ENCODE measurements at regions not wholly inside any gene's neighbourhood (a gene's known extent, or its start where the extent isn't known, plus 50 kb on each side); places are given as distances from the start of the nearest gene placed in this dataset.

- no peak for DNase-seq (ENCODE audit: low spot score)
- in situ Hi-C loops (cut with MboI; ENCODE audit: low pct_unique_long_range_greater_than_20kb, low sequenced_read_pairs, unreplicated experiment), result no loop called here
- TF ChIP-seq CTCF (IDR thresholded peaks at IDR 0.05; ENCODE audit: extremely low read depth, insufficient read depth, missing control alignments), result no peak
Observed at GRCh38 chr12:97616946-97617345, 154.3 kb downstream of the RMST start.

- no peak for TF ChIP-seq CTCF (IDR thresholded peaks at IDR 0.05; ENCODE audit: extremely low read depth, insufficient read depth, missing control alignments)
- in situ Hi-C loops (cut with MboI; ENCODE audit: low pct_unique_long_range_greater_than_20kb, low sequenced_read_pairs, unreplicated experiment), result no loop called here
Observed at GRCh38 chr12:97628962-97629361, 166.4 kb downstream of the RMST start.

GRCh38 chr12:97629382-97629781, 166.8 kb downstream of the RMST start:
- no peak for TF ChIP-seq CTCF (IDR thresholded peaks at IDR 0.05; ENCODE audit: extremely low read depth, insufficient read depth, missing control alignments)
- in situ Hi-C loops (cut with MboI; ENCODE audit: low pct_unique_long_range_greater_than_20kb, low sequenced_read_pairs, unreplicated experiment), result no loop called here
- DNase-seq (ENCODE audit: low spot score), result no peak

More at GRCh38 chr12:97628962-97629361, 166.4 kb downstream of the RMST start:
- DNase-seq (ENCODE audit: low spot score), result no peak

GRCh38 chr12:97630356-97630755, 167.8 kb downstream of the RMST start:
- no peak for DNase-seq (ENCODE audit: low spot score)
- no peak for TF ChIP-seq CTCF (IDR thresholded peaks at IDR 0.05; ENCODE audit: extremely low read depth, insufficient read depth, missing control alignments)
- in situ Hi-C loops (cut with MboI; ENCODE audit: low pct_unique_long_range_greater_than_20kb, low sequenced_read_pairs, unreplicated experiment), result no loop called here

- no peak for DNase-seq (ENCODE audit: low spot score)
- TF ChIP-seq CTCF (IDR thresholded peaks at IDR 0.05; ENCODE audit: extremely low read depth, insufficient read depth, missing control alignments), result no peak
- in situ Hi-C loops (cut with MboI; ENCODE audit: low pct_unique_long_range_greater_than_20kb, low sequenced_read_pairs, unreplicated experiment), result no loop called here
Observed at GRCh38 chr12:97630875-97631274, 168.3 kb downstream of the RMST start.

- no peak for TF ChIP-seq CTCF (IDR thresholded peaks at IDR 0.05; ENCODE audit: extremely low read depth, insufficient read depth, missing control alignments)
- in situ Hi-C loops (cut with MboI; ENCODE audit: low pct_unique_long_range_greater_than_20kb, low sequenced_read_pairs, unreplicated experiment), result no loop called here
- DNase-seq (ENCODE audit: low spot score), result no peak
Observed at GRCh38 chr12:97637770-97638169, 175.2 kb downstream of the RMST start.

GRCh38 chr12:97638739-97639138, 176.1 kb downstream of the RMST start:
- TF ChIP-seq CTCF (IDR thresholded peaks at IDR 0.05; ENCODE audit: extremely low read depth, insufficient read depth, missing control alignments), result no peak
- in situ Hi-C loops (cut with MboI; ENCODE audit: low pct_unique_long_range_greater_than_20kb, low sequenced_read_pairs, unreplicated experiment), result no loop called here
- no peak for DNase-seq (ENCODE audit: low spot score)

Measured in GM13977 (cell line).